Activated naive CD4-positive, alpha-beta T cell treated with anti-CD3 and anti-CD28 coated beads, Interleukin-2, amount 50 U/mL, for 72 hours (primary cell): ENCODE measurements at regions not wholly inside any gene's neighbourhood (a gene's known extent, or its start where the extent isn't known, plus 50 kb on each side); places are given as distances from the start of the nearest gene placed in this dataset.

Experiments
- ATAC-seq, 2 donors: fragments of 150-1000 bp; cut with Tn5 transposase; 2 replicates each; pipeline ENCODE4 v1.10.0; 2021; ENCODE audit warnings: mild to moderate bottlenecking in 2 of 2, moderate library complexity in 2 of 2
- DNase-seq, 2 donors: peaks; one replicate each; pipeline ENCODE4 v3.0.0; 2021 to 2022; ENCODE audit warnings: low spot score in 2 of 2
- H3K27ac Mint-ChIP-seq, 2 donors: one replicate each; pipeline ENCODE4 v1.8.0; 2022; ENCODE audit warnings: mild to moderate bottlenecking in 2 of 2, mixed read lengths in 2 of 2
- H3K36me3 Mint-ChIP-seq, 2 donors: one replicate each; pipeline ENCODE4 v1.8.0; 2022; ENCODE audit warnings: mixed read lengths in 2 of 2
- H3K9me3 Mint-ChIP-seq, 2 donors: one replicate each; pipeline ENCODE4 v1.8.0; 2022; ENCODE audit warnings: mixed read lengths in 2 of 2

- H3K36me3 Mint-ChIP-seq, result peaks cover 32 to 38% of the 10 kb centered on the region in 2 donors
Measured at GRCh38 chr5:159385536-159385935, 55.2 kb upstream of the IL12B start.

GRCh38 chr5:159386028-159386711 is 55.9 kb upstream of the IL12B start:
- ATAC-seq, result no peak
- peaks cover 41 to 45% of the 10 kb centered on the region in 2 donors for H3K9me3 Mint-ChIP-seq
- no peak overlapping the region for H3K27ac Mint-ChIP-seq
- no peak for DNase-seq
- H3K36me3 Mint-ChIP-seq, result peaks cover 37 to 38% of the 10 kb centered on the region in 2 donors

More at GRCh38 chr5:159385536-159385935, 55.2 kb upstream of the IL12B start:
- Mint-ChIP-seq H3K9me3 (peaks cover 43% of the 10 kb centered on the region in 2 donors), H3K27ac (no peak overlapping the region)
- ATAC-seq (no peak), DNase-seq (no peak)

- no peak overlapping the region for H3K27ac Mint-ChIP-seq
- H3K36me3 Mint-ChIP-seq, result peaks cover 14 to 18% of the 10 kb centered on the region in 2 donors
- ATAC-seq (no peak), DNase-seq (no peak)
- H3K9me3 Mint-ChIP-seq, result peaks cover 13 to 29% of the 10 kb centered on the region in 2 donors
Measured at GRCh38 chr5:159392871-159393270, 62.6 kb upstream of the IL12B start.

- Mint-ChIP-seq H3K27ac (no peak overlapping the region), H3K9me3 (peaks cover 6 to 25% of the 10 kb centered on the region in 2 donors), H3K36me3 (peaks cover 8 to 18% of the 10 kb centered on the region in 2 donors)
- DNase-seq (no peak), ATAC-seq (no peak)
Measured at GRCh38 chr5:159393854-159394274, 63.6 kb upstream of the IL12B start.

GRCh38 chr5:159395202-159395601 is 64.9 kb upstream of the IL12B start:
- H3K36me3 Mint-ChIP-seq, result peaks cover 0 to 18% of the 10 kb centered on the region in 2 donors
- no peak for ATAC-seq
- no peak for DNase-seq
- H3K9me3 Mint-ChIP-seq, result peaks cover 3 to 14% of the 10 kb centered on the region in 2 donors
- H3K27ac Mint-ChIP-seq, result no peak overlapping the region

GRCh38 chr5:159398936-159399335 is 68.6 kb upstream of the IL12B start:
- no peaks in the 10 kb centered on the region for H3K36me3 Mint-ChIP-seq
- H3K27ac Mint-ChIP-seq, result no peak overlapping the region
- H3K9me3 Mint-ChIP-seq, result no peaks in the 10 kb centered on the region
- no peak for DNase-seq
- no peak for ATAC-seq

- no peaks in the 10 kb centered on the region for H3K9me3 Mint-ChIP-seq
- H3K27ac Mint-ChIP-seq, result no peak overlapping the region
- no peak for DNase-seq
- no peak for ATAC-seq
- no peaks in the 10 kb centered on the region for H3K36me3 Mint-ChIP-seq
Measured at GRCh38 chr5:159400476-159400875, 70.2 kb upstream of the IL12B start.

- Mint-ChIP-seq H3K36me3 (no peaks in the 10 kb centered on the region), H3K9me3 (no peaks in the 10 kb centered on the region), H3K27ac (no peak overlapping the region)
- ATAC-seq (no peak), DNase-seq (no peak)
Measured at GRCh38 chr5:159402311-159402710, 72.0 kb upstream of the IL12B start.

GRCh38 chr5:159402856-159403255 is 72.6 kb upstream of the IL12B start:
- H3K36me3 Mint-ChIP-seq, result no peaks in the 10 kb centered on the region
- DNase-seq, result no peak
- no peak for ATAC-seq
- no peaks in the 10 kb centered on the region for H3K9me3 Mint-ChIP-seq
- H3K27ac Mint-ChIP-seq, result no peak overlapping the region

GRCh38 chr5:159403906-159404681 is 73.8 kb upstream of the IL12B start:
- DNase-seq, result no peak
- no peak for ATAC-seq
- Mint-ChIP-seq H3K36me3 (no peaks in the 10 kb centered on the region), H3K9me3 (no peaks in the 10 kb centered on the region), H3K27ac (no peak overlapping the region)

GRCh38 chr5:159405611-159406031 is 75.3 kb upstream of the IL12B start:
- no peak for DNase-seq
- H3K27ac Mint-ChIP-seq, result no peak overlapping the region
- no peak for ATAC-seq
- H3K36me3 Mint-ChIP-seq, result no peaks in the 10 kb centered on the region
- no peaks in the 10 kb centered on the region for H3K9me3 Mint-ChIP-seq

- Mint-ChIP-seq H3K9me3 (no peaks in the 10 kb centered on the region), H3K36me3 (no peaks in the 10 kb centered on the region), H3K27ac (no peak overlapping the region)
- ATAC-seq (no peak), DNase-seq (no peak)
Measured at GRCh38 chr5:159406571-159406970, 76.3 kb upstream of the IL12B start.

- Mint-ChIP-seq H3K36me3 (no peaks in the 10 kb centered on the region), H3K27ac (peak overlapping the region in 1 of 2 donors; percentile 40), H3K9me3 (no peaks in the 10 kb centered on the region)
- DNase-seq, result peak in 1 of 2 donors; percentile 24
- peak; percentile 74 to 90 for ATAC-seq
Measured at GRCh38 chr5:159409801-159410200, 79.5 kb upstream of the IL12B start.

GRCh38 chr5:159410480-159410879 is 80.2 kb upstream of the IL12B start:
- no peak for ATAC-seq
- no peak for DNase-seq
- Mint-ChIP-seq H3K27ac (no peak overlapping the region), H3K36me3 (no peaks in the 10 kb centered on the region), H3K9me3 (no peaks in the 10 kb centered on the region)

GRCh38 chr5:159411115-159411514 is 80.8 kb upstream of the IL12B start:
- Mint-ChIP-seq H3K27ac (no peak overlapping the region), H3K36me3 (no peaks in the 10 kb centered on the region), H3K9me3 (no peaks in the 10 kb centered on the region)
- ATAC-seq, result no peak
- no peak for DNase-seq

GRCh38 chr5:159412284-159413046 is 82.2 kb upstream of the IL12B start:
- Mint-ChIP-seq H3K9me3 (no peaks in the 10 kb centered on the region), H3K36me3 (no peaks in the 10 kb centered on the region)
- peak; percentile 47 to 69 for DNase-seq

GRCh38 chr5:159414021-159414420 is 83.7 kb upstream of the IL12B start:
- no peaks in the 10 kb centered on the region for H3K9me3 Mint-ChIP-seq
- no peaks in the 10 kb centered on the region for H3K36me3 Mint-ChIP-seq
- DNase-seq (no peak), ATAC-seq (no peak)
- H3K27ac Mint-ChIP-seq, result no peak overlapping the region

More at GRCh38 chr5:159412284-159413046, 82.2 kb upstream of the IL12B start:
- peak overlapping the region in 1 of 2 donors; percentile 10 for H3K27ac Mint-ChIP-seq
- ATAC-seq, result peak; percentile 78 to 88
